ENCODE measurements at regions not wholly inside any gene's neighbourhood (a gene's known extent, or its start where the extent isn't known, plus 50 kb on each side); places are given as distances from the start of the nearest gene placed in this dataset.

GRCh38 chr2:36031471-36031870, 324.1 kb upstream of the CRIM1 start:
- in situ Hi-C loops (cut with MboI) (no loop called here), intact Hi-C loops (cut with micrococcal nuclease; ENCODE audit: unreplicated experiment) (no loop called here)
- BruUV-seq (replicated peaks), result no TSS peak
- FAIRE-seq (no peak), ATAC-seq (no peak), DNase-seq (ENCODE audit: low read depth, low spot score) (no peak)
- Histone ChIP-seq H3K36me3 (ENCODE audit: control insufficient read depth in 2 of 2, insufficient read depth in 2 of 2, low read length in 1 of 2) (no peaks in the 10 kb centered on the region), H3K27ac (ENCODE audit: control insufficient read depth, insufficient read depth) (no peak overlapping the region), H3K79me2 (ENCODE audit: control insufficient read depth, insufficient read depth, low read length) (no peaks in the 10 kb centered on the region), H4K20me1 (ENCODE audit: control insufficient read depth, insufficient read depth) (no peaks in the 10 kb centered on the region), H3K4me2 (ENCODE audit: control insufficient read depth, insufficient read depth) (no peak overlapping the region), H2AFZ (ENCODE audit: control insufficient read depth, low read depth, low read length) (no peak overlapping the region), H3K9ac (ENCODE audit: control insufficient read depth, insufficient read depth, low read length) (no peak overlapping the region), H3K4me1 (ENCODE audit: control insufficient read depth, insufficient read depth, low read length) (no peaks in the 10 kb centered on the region), H3K4me3 (no peak overlapping the region), H3K27me3 (replicated peaks in 1 of 2; ENCODE audit: control insufficient read depth in 2 of 2, insufficient read depth in 2 of 2, low read length in 1 of 2) (no peaks in the 10 kb centered on the region), H3K9me3 (replicated peaks; ENCODE audit: control insufficient read depth, insufficient read depth, low read length) (no peaks in the 10 kb centered on the region)
- SMC1A ChIA-PET (ENCODE audit: uncharacterized antibody, unreplicated experiment), result no interaction called here
- POLR2A ChIA-PET, result no interaction called here
- CTCF ChIA-PET, result no interaction called here
- RAD21 ChIA-PET (ENCODE audit: unreplicated experiment), result no interaction called here
- WGBS (ENCODE audit: insufficient coverage, insufficient replicate concordance, low lambda C conversion rate, missing lambda C conversion rate), result 0% methylated on average over 1 of the region's 1 CpG
- TF ChIP-seq SMARCA5 (IDR thresholded peaks at IDR 0.05) (no peak), RUNX3 (IDR thresholded peaks at IDR 0.05; ENCODE audit: low read length) (no peak), POLR2AphosphoS2 (IDR thresholded peaks at IDR 0.05; ENCODE audit: low read depth, low read length) (no peak), HSF1 (IDR thresholded peaks at IDR 0.05; ENCODE audit: low read depth, low read length) (no peak), ZNF687 (IDR thresholded peaks at IDR 0.05) (no peak), MEF2B (IDR thresholded peaks at IDR 0.05; ENCODE audit: partially characterized antibody, poor library complexity, severe bottlenecking) (no peak), ZZZ3 (IDR thresholded peaks at IDR 0.05; ENCODE audit: control insufficient read depth, insufficient read length, low read depth) (no peak), SIX5 (IDR thresholded peaks at IDR 0.05; ENCODE audit: low read depth, low read length, severe bottlenecking) (no peak), GABPA (IDR thresholded peaks at IDR 0.05; ENCODE audit: low read depth) (no peak), NFYB (IDR thresholded peaks at IDR 0.05; ENCODE audit: insufficient read depth, low read depth, low read length) (no peak), IKZF1 (conservative IDR thresholded peaks at IDR 0.05) (no peak), PML (IDR thresholded peaks at IDR 0.05; ENCODE audit: low read length) (no peak), NKRF (conservative IDR thresholded peaks at IDR 0.05) (no peak), KDM1A (IDR thresholded peaks at IDR 0.05; ENCODE audit: borderline replicate concordance) (no peak), ZBTB4 (CRISPR knock-in tag; IDR thresholded peaks at IDR 0.05) (no peak), FOXK2 (IDR thresholded peaks at IDR 0.05) (no peak)

Data from GM12878 (cell line).